A549 (cell line): ENCODE measurements at regions not wholly inside any gene's neighbourhood (a gene's known extent, or its start where the extent isn't known, plus 50 kb on each side); places are given as distances from the start of the nearest gene placed in this dataset.

Source experiments
- ATAC-seq, 2 experiments: fragments of 200-7000 bp in 1 of 2; fragments of >200 bp in 1 of 2; cut with Nextera tagmentation in 1 of 2; cut with Tn5 transposase in 1 of 2; 3 replicates each; pipeline versions ENCODE4 v1.8.0 to v1.9.1; 2018 to 2020; ENCODE audit warnings: mild to moderate bottlenecking in 1 of 2, moderate library complexity in 1 of 2
- CTCF ChIA-PET: fragments of 300-600 bp; sonication (Branson Sonifier 250); formaldehyde crosslinking; extraction: SDS; loops from one replicate; lab custom pipeline; 2021; ENCODE audit warnings: antibody characterized with exemption, inconsistent platforms; lab: Yijun Ruan, JAX
- POLR2A ChIA-PET: fragments of 350-600 bp; formaldehyde crosslinking; extraction: SDS; loops from one replicate; lab custom pipeline; 2021; ENCODE audit warnings: antibody characterized with exemption, inconsistent platforms; lab: Yijun Ruan, JAX
- DNase-seq, 2 experiments: peaks; one replicate each; pipeline versions ENCODE4 v3.0.0 to v3.0.0-alpha.2; 2011 to 2016; ENCODE audit warnings: low read depth in 1 of 2, low spot score in 1 of 2
- FAIRE-seq: peaks from 2 replicates; lab custom pipeline; 2011; peaks lifted over from hg19 to GRCh38; lab: Jason Lieb, UNC
- H3K27ac ChIP-seq, 2 experiments: fragments of >200 bp; sonication (Bioruptor Twin); formaldehyde crosslinking; 3 replicates each; pipeline ENCODE4 v1.5.1; 2016 to 2017
- H3K4me1 ChIP-seq: fragments of >200 bp; sonication (Bioruptor Twin); formaldehyde crosslinking; 3 replicates; pipeline ENCODE4 v1.6.1; 2016
- H3K4me2 ChIP-seq: fragments of >200 bp; sonication (Bioruptor Twin); formaldehyde crosslinking; 3 replicates; pipeline ENCODE4 v1.6.1; 2016
- H3K4me3 ChIP-seq: fragments of >200 bp; sonication (Bioruptor Twin); formaldehyde crosslinking; 3 replicates; pipeline ENCODE4 v1.5.1; 2016
- H3K9me3 ChIP-seq: fragments of >200 bp; sonication (Bioruptor Twin); formaldehyde crosslinking; 3 replicates; pipeline ENCODE4 v1.6.1; 2016
- CBX2 ChIP-seq: fragments of 200-600 bp; sonication (generic); IDR thresholded peaks from 2 replicates; pipeline ENCODE4 v1.6.1; 2016; ENCODE audit warnings: low read depth, mild to moderate bottlenecking, borderline replicate concordance
- CBX8 ChIP-seq: fragments of 200-600 bp; sonication (generic); IDR thresholded peaks from 2 replicates; pipeline ENCODE4 v1.6.1; 2016
- CEBPB ChIP-seq, 2 experiments: fragments of >200 bp in 1 of 2; sonication (Bioruptor Twin) in 1 of 2; formaldehyde crosslinking in 1 of 2; IDR thresholded peaks; 2 replicates each; pipeline ENCODE4 v1.6.1; 2012 to 2016
- CHD2 ChIP-seq: fragments of 150-350 bp; IDR thresholded peaks from 2 replicates; pipeline ENCODE4 v1.6.1; 2014; ENCODE audit warnings: low read length; ENCODE audit not compliant: partially characterized antibody
- CHD4 ChIP-seq: fragments of 200-600 bp; sonication (generic); IDR thresholded peaks from 2 replicates; pipeline ENCODE4 v1.6.1; 2016; ENCODE audit warnings: antibody characterized with exemption, mild to moderate bottlenecking, borderline replicate concordance
- EP300 ChIP-seq, 2 experiments: fragments of >200 bp; sonication (Bioruptor Twin); formaldehyde crosslinking; IDR thresholded peaks; 2 replicates in 1 of 2; 3 replicates in 1 of 2; pipeline ENCODE4 v1.6.1; 2016 to 2017
- ESRRA ChIP-seq: fragments of 150-350 bp; IDR thresholded peaks from 2 replicates; pipeline ENCODE4 v1.6.1; 2014; ENCODE audit warnings: mild to moderate bottlenecking, low read length, borderline replicate concordance
- FOSB ChIP-seq: fragments of 250-450 bp; sonication (Bioruptor Pico); IDR thresholded peaks from 2 replicates; pipeline ENCODE4 v1.5.0; 2020; ENCODE audit warnings: mild to moderate bottlenecking, moderate library complexity
- FOXS1 ChIP-seq: fragments of 250-450 bp; sonication (Bioruptor Pico); IDR thresholded peaks from 2 replicates; pipeline ENCODE4 v1.5.0; 2020; ENCODE audit warnings: mild to moderate bottlenecking, moderate library complexity
- GATA3 ChIP-seq: IDR thresholded peaks from 2 replicates; pipeline ENCODE4 v1.6.1; 2012; ENCODE audit warnings: borderline replicate concordance
- HEYL ChIP-seq: fragments of 250-450 bp; sonication (Bioruptor Pico); IDR thresholded peaks from 2 replicates; pipeline ENCODE4 v1.8.0; 2021; ENCODE audit warnings: mild to moderate bottlenecking, moderate library complexity
- HOXA7 ChIP-seq: fragments of 250-450 bp; sonication (Bioruptor Pico); IDR thresholded peaks from 2 replicates; pipeline ENCODE4 v1.5.0; 2020; ENCODE audit warnings: mild to moderate bottlenecking, moderate library complexity
- HOXB5 ChIP-seq: fragments of 250-450 bp; sonication (Bioruptor Pico); IDR thresholded peaks from 2 replicates; pipeline ENCODE4 v1.5.0; 2020; ENCODE audit warnings: mild to moderate bottlenecking, moderate library complexity
- JUN ChIP-seq, 2 experiments: fragments of >200 bp; sonication (Bioruptor Twin); formaldehyde crosslinking; IDR thresholded peaks; 2 replicates in 1 of 2; 3 replicates in 1 of 2; pipeline ENCODE4 v1.6.1; 2016 to 2017
- KDM5A ChIP-seq: fragments of 200-600 bp; sonication (generic); IDR thresholded peaks from 2 replicates; pipeline ENCODE4 v1.6.1; 2016; ENCODE audit warnings: antibody characterized with exemption, mild to moderate bottlenecking
- MAFK ChIP-seq: fragments of 450-650 bp; IDR thresholded peaks from 2 replicates; pipeline ENCODE4 v1.6.1; 2014; ENCODE audit not compliant: partially characterized antibody
- MAZ ChIP-seq: fragments of 150-350 bp; IDR thresholded peaks from 2 replicates; pipeline ENCODE4 v1.6.1; 2014; ENCODE audit warnings: antibody characterized with exemption, low read depth, low read length, borderline replicate concordance
- MYC ChIP-seq: IDR thresholded peaks from 2 replicates; pipeline ENCODE4 v1.6.1; 2012; ENCODE audit warnings: mild to moderate bottlenecking, inconsistent platforms, low read length, improper control_type of control experiment, borderline replicate concordance
- NFE2L2 ChIP-seq: fragments of 150-350 bp; conservative IDR thresholded peaks from 2 replicates; pipeline ENCODE4 v1.6.1; 2014; ENCODE audit warnings: low read length
- PHF8 ChIP-seq: fragments of 200-600 bp; sonication (generic); IDR thresholded peaks from 2 replicates; pipeline ENCODE4 v1.6.1; 2016; ENCODE audit warnings: low read depth, mild to moderate bottlenecking, antibody characterized with exemption, moderate library complexity, borderline replicate concordance
- POLR2A ChIP-seq: IDR thresholded peaks from 2 replicates; pipeline ENCODE4 v1.6.1; 2012; ENCODE audit warnings: mild to moderate bottlenecking, low read length
- POLR2AphosphoS2 ChIP-seq: conservative IDR thresholded peaks from 2 replicates; pipeline ENCODE4 v1.6.1; 2012; ENCODE audit warnings: low read length, improper control_type of control experiment, inconsistent platforms
- RAD21 ChIP-seq, 2 experiments: fragments of >200 bp in 1 of 2; sonication (Bioruptor Twin) in 1 of 2; formaldehyde crosslinking in 1 of 2; IDR thresholded peaks in 1 of 2; conservative IDR thresholded peaks in 1 of 2; 2 replicates in 1 of 2; 3 replicates in 1 of 2; pipeline ENCODE4 v1.6.1; 2012 to 2018; ENCODE audit warnings: inconsistent platforms in 1 of 2
- SREBF2 ChIP-seq: fragments of 450-650 bp; IDR thresholded peaks from 2 replicates; pipeline ENCODE4 v1.6.1; 2014; ENCODE audit warnings: mild to moderate bottlenecking, moderate library complexity
- ZC3H11A ChIP-seq: fragments of 450-650 bp; IDR thresholded peaks from 2 replicates; pipeline ENCODE4 v1.6.1; 2014; ENCODE audit warnings: antibody characterized with exemption, mild to moderate bottlenecking
- ZSCAN20 ChIP-seq: fragments of 250-450 bp; sonication (Bioruptor Pico); IDR thresholded peaks from 2 replicates; pipeline ENCODE4 v1.8.0; 2022; ENCODE audit warnings: mild to moderate bottlenecking, moderate library complexity
- WGBS: methylation state at CpG from one replicate; pipeline ENCODE4 v1.1.6; 2017; ENCODE audit errors: missing lambda C conversion rate; 5-methylcytosine and 5-hydroxymethylcytosine counted together
- TF ChIP-seq, protein P1 (sequence below): fragments of 150-350 bp; IDR thresholded peaks from 2 replicates; pipeline ENCODE4 v1.6.1; 2014; ENCODE audit warnings: low read depth, mild to moderate bottlenecking, low read length
- TF ChIP-seq, protein P2 (sequence below): fragments of 250-450 bp; sonication (Bioruptor Pico); IDR thresholded peaks from 2 replicates; pipeline ENCODE4 v1.5.0; 2020; ENCODE audit warnings: low read depth, mild to moderate bottlenecking, moderate library complexity
- TF ChIP-seq, protein P3 (sequence below): fragments of 450-650 bp; IDR thresholded peaks from 2 replicates; pipeline ENCODE4 v1.6.1; 2014; ENCODE audit warnings: antibody characterized with exemption
- TF ChIP-seq, protein P4 (sequence below): IDR thresholded peaks from 2 replicates; pipeline ENCODE4 v1.6.1; 2012

DNA sequence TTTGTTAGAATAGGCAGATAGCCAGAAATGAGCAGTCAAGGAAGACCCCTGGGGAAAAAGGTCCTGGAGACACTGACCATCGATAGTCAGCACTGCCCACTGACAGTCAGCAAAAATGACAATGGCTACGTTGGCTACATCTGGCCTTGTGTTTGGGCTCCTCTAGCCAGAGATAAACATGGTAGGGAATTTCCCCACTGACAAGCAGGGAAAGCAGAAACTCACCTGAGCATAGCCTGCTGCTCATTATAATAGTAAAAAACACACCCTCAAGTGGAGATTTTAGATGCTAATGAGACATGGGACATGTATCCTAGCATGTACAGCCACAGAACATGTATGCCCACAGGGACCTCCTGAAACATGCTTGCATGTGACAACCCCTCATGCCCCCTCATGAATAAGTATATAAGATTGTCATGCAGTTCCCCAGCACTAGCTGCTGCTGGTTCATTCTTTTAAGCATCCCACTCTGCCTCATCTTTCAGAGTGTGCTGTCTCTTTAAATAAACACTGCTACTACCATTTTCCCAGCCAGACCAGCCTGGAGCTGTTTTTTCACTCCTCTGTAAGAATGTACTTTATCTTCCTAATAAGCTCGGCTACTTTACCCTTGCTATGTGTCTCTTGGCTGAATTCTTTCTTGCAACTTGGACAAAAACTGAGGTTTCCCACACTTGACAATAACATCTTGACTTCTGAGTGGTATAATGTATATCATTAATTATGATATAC is 550.1 kb upstream of the CDH8 start:
- DNase-seq: no peak
- no peak overlapping the region for H3K4me3 ChIP-seq
- WGBS: 2% methylated on average over 3 of the region's 3 CpGs
- CTCF ChIA-PET: no interaction called here
- H3K4me2 ChIP-seq: no peak overlapping the region
- H3K27ac ChIP-seq: no peak overlapping the region
- no peaks in the 10 kb centered on the region for H3K9me3 ChIP-seq
- no peaks in the 10 kb centered on the region for H3K4me1 ChIP-seq
- FAIRE-seq: no peak
- ATAC-seq: no peak
- no peak for TF ChIP-seq SREBF2
- no peak for TF ChIP-seq ZSCAN20 (CRISPR knock-in tag)
- no peak for TF ChIP-seq EP300 (IDR thresholded peaks at IDR 0.05)
- TF ChIP-seq ZC3H11A: no peak
- no peak for TF ChIP-seq RAD21 (conservative IDR thresholded peaks at IDR 0.05 in 1 of 2, IDR thresholded peaks at IDR 0.05 in 1 of 2)
- TF ChIP-seq CHD2: no peak
- TF ChIP-seq HEYL (CRISPR knock-in tag): no peak
- TF ChIP-seq PHF8: no peak
- TF ChIP-seq CBX2: no peak
- TF ChIP-seq CEBPB (IDR thresholded peaks at IDR 0.05): no peak
- POLR2A ChIA-PET: no interaction called here

DNA sequence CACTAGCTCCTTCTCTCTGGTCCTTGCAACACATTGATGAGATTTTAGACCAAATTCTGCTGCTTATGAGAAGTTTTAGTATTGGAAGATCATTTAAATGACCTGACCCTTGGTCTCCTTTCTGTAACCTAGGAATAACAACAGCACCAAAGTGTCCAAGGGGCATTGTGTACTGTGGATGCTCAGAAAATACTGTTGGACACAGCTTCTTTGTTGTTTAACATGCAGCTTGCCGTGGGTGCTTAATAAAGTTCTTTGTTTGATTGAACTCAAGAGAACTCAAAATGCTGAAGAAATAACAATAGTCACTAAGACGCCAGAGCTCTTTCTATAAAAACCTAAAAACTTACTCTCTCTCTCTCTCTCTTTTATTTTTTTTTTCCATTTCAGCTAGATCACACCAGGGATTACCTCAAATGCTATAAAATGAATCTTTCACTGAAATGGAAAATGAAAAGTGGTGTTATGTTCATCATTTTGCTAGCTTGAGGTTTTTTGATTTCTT is 548.9 kb upstream of the CDH8 start:
- WGBS: 1% methylated on average over 2 of the region's 2 CpGs
- ChIA-PET POLR2A (no interaction called here), CTCF (no interaction called here)
- DNase-seq (no peak), FAIRE-seq (no peak), ATAC-seq (no peak)
- no peak overlapping the region for H3K27ac ChIP-seq
- no peak overlapping the region for H3K4me2 ChIP-seq
- TF ChIP-seq, protein P1, sequence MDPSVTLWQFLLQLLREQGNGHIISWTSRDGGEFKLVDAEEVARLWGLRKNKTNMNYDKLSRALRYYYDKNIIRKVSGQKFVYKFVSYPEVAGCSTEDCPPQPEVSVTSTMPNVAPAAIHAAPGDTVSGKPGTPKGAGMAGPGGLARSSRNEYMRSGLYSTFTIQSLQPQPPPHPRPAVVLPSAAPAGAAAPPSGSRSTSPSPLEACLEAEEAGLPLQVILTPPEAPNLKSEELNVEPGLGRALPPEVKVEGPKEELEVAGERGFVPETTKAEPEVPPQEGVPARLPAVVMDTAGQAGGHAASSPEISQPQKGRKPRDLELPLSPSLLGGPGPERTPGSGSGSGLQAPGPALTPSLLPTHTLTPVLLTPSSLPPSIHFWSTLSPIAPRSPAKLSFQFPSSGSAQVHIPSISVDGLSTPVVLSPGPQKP: no peak
- TF ChIP-seq, protein P2, sequence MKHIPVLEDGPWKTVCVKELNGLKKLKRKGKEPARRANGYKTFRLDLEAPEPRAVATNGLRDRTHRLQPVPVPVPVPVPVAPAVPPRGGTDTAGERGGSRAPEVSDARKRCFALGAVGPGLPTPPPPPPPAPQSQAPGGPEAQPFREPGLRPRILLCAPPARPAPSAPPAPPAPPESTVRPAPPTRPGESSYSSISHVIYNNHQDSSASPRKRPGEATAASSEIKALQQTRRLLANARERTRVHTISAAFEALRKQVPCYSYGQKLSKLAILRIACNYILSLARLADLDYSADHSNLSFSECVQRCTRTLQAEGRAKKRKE (CRISPR knock-in tag): no peak
- TF ChIP-seq CBX8: no peak
- TF ChIP-seq CHD4: no peak
- no peak for TF ChIP-seq FOXS1 (CRISPR knock-in tag)
- no peaks in the 10 kb centered on the region for H3K9me3 ChIP-seq
- H3K4me3 ChIP-seq: no peak overlapping the region
- no peaks in the 10 kb centered on the region for H3K4me1 ChIP-seq

DNA sequence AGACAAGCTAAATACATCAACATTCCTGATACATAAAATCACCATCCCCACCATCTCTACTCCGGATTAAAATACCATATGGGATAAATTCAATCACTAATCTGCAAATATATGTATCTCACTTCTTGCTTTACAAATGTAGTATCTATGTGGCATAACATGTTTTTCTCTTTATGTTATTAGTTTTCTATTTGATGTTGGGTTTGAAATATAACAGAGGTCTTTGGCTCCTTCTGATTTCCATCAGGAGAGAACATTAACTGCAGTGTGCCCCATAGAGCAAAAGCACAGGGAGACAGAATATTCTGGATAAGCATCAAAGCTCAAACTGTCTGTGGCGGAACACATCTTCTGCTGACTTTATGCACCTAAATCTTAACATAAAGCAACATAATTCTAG is 547.2 kb upstream of the CDH8 start:
- H3K4me1 ChIP-seq: no peaks in the 10 kb centered on the region
- no peak overlapping the region for H3K27ac ChIP-seq
- H3K4me3 ChIP-seq: no peak overlapping the region
- TF ChIP-seq ESRRA (no peak), NFE2L2 (no peak), HOXA7 (CRISPR knock-in tag) (no peak), CBX2 (no peak), PHF8 (no peak), HOXB5 (CRISPR knock-in tag) (no peak), ZSCAN20 (CRISPR knock-in tag) (no peak), MYC (no peak), KDM5A (no peak), FOSB (CRISPR knock-in tag) (no peak), CEBPB (IDR thresholded peaks at IDR 0.05) (no peak), POLR2AphosphoS2 (no peak), POLR2A (no peak), JUN (IDR thresholded peaks at IDR 0.05) (no peak), MAFK (no peak), GATA3 (no peak), MAZ (no peak)
- TF ChIP-seq, protein P3, sequence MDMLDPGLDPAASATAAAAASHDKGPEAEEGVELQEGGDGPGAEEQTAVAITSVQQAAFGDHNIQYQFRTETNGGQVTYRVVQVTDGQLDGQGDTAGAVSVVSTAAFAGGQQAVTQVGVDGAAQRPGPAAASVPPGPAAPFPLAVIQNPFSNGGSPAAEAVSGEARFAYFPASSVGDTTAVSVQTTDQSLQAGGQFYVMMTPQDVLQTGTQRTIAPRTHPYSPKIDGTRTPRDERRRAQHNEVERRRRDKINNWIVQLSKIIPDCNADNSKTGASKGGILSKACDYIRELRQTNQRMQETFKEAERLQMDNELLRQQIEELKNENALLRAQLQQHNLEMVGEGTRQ: no peak
- TF ChIP-seq, protein P4, sequence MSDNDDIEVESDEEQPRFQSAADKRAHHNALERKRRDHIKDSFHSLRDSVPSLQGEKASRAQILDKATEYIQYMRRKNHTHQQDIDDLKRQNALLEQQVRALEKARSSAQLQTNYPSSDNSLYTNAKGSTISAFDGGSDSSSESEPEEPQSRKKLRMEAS: no peak
- TF ChIP-seq, protein P1: no peak
- ATAC-seq (no peak), DNase-seq (no peak), FAIRE-seq (no peak)
- H3K9me3 ChIP-seq: no peaks in the 10 kb centered on the region
- 2% methylated on average over 2 of the region's 2 CpGs for WGBS
- no peak overlapping the region for H3K4me2 ChIP-seq
- ChIA-PET CTCF (interaction anchor here (0.6 kb wide), 1 partner anchor 10 kb away, joined by 3 read pairs; no protein-coding TSS in a partner anchor), POLR2A (no interaction called here)
